Kidney (tissue), 13 donors: ENCODE measurements at regions not wholly inside any gene's neighbourhood (a gene's known extent, or its start where the extent isn't known, plus 50 kb on each side); places are given as distances from the start of the nearest gene placed in this dataset.
A peak's percentile ranks its signal among the peaks of the same experiment; 100 is the strongest.

ENCODE experiments used
- DNase-seq, 5 donors: peaks; one replicate each; pipeline ENCODE4 v3.0.0-alpha.2; 2013 to 2020
- FAIRE-seq: peaks from 2 replicates; lab custom pipeline; 2012; peaks lifted over from hg19 to GRCh38; lab: Jason Lieb, UNC
- H3K27ac ChIP-seq, 2 donors: one replicate each; pipeline ENCODE4 v1.7.0; 2013; ENCODE audit warnings: low read depth in 2 of 2, low read length in 2 of 2, inconsistent platforms in 1 of 2
- H3K27me3 ChIP-seq: one replicate; pipeline ENCODE4 v1.7.1; 2013; ENCODE audit warnings: low read length, inconsistent platforms; ENCODE audit not compliant: control insufficient read depth, insufficient read depth
- H3K36me3 ChIP-seq, 3 donors: one replicate each; pipeline versions ENCODE4 v1.7.0 to v1.7.1; 2013; ENCODE audit warnings: low read length in 3 of 3, control low read depth in 1 of 3, inconsistent platforms in 1 of 3; ENCODE audit not compliant: insufficient read depth in 3 of 3, control insufficient read depth in 2 of 3
- H3K4me1 ChIP-seq, 3 donors: one replicate each; pipeline versions ENCODE4 v1.7.0 to v1.7.1; 2013; ENCODE audit warnings: low read length in 3 of 3, inconsistent platforms in 1 of 3, low read depth in 1 of 3; ENCODE audit not compliant: control insufficient read depth in 2 of 3, insufficient read depth in 2 of 3
- H3K4me3 ChIP-seq, 3 donors: one replicate each; pipeline versions ENCODE4 v1.7.0 to v1.8.1; 2013; ENCODE audit warnings: low read length in 3 of 3, control low read depth in 1 of 3, inconsistent platforms in 1 of 3
- H3K9ac ChIP-seq, 3 donors: one replicate each; pipeline versions ENCODE4 v1.7.0 to v1.7.1; 2013; ENCODE audit warnings: low read length in 3 of 3, control low read depth in 1 of 3, inconsistent platforms in 1 of 3
- H3K9me3 ChIP-seq, 3 donors: one replicate each; pipeline versions ENCODE4 v1.7.0 to v1.7.1; 2013; ENCODE audit warnings: low read length in 3 of 3, control low read depth in 1 of 3, inconsistent platforms in 1 of 3; ENCODE audit not compliant: control insufficient read depth in 2 of 3, insufficient read depth in 1 of 3
- intact Hi-C: fragments of 100-400 bp; cut with DNase I; formaldehyde crosslinking; loops from one replicate; pipeline ENCODE4 v1.11.1; 2022
- TF ChIP-seq, protein P1 (sequence below): IDR thresholded peaks from 3 replicates; pipeline ENCODE4 v1.5.1; 2012; ENCODE audit warnings: mild to moderate bottlenecking, moderate library complexity, borderline replicate concordance; ENCODE audit not compliant: insufficient read depth; ENCODE audit errors: extremely low read depth
- donor health status: control.
- donor health status: control.
- donor health status: control.
- donor health status: control.
- donor health status: control.
- donor health status: DM: yes; HTN: yes; CAD: no.
- donor health status: Normal renal cell carcinoma (clear cell type).

DNA sequence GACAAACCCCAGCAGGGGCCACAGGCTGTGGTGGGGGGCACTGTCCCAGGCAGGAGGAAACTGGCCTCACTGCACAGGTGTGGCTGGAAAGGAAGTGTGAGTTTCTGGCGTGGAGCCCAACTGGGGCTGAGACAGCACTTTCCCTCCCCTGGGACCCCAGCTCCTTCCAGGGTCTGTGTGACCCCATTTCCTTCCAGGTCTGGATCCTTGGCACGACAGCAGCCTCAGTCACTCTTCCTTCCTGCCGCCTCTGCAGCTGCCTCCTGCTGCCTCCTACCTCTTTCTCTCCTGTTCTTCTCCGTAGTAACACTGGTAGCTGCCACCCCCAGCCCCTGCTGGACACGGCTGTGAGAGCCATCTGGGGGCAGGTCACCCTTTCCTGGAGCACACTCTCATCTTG lies 88.0 kb downstream of the SIK1 start:
- Histone ChIP-seq H3K4me3 (no peak overlapping the region), H3K9ac (no peak overlapping the region), H3K27me3 (no peaks in the 10 kb centered on the region), H3K36me3 (no peaks in the 10 kb centered on the region), H3K4me1 (peaks cover 4 to 21% (median 12%) of the 10 kb centered on the region in 3 donors), H3K9me3 (peaks cover 0 to 3% (median 0%) of the 10 kb centered on the region in 3 donors), H3K27ac (no peak overlapping the region)
- intact Hi-C loops: no loop called here
- FAIRE-seq (no peak), DNase-seq (no peak)
- TF ChIP-seq, protein P1, sequence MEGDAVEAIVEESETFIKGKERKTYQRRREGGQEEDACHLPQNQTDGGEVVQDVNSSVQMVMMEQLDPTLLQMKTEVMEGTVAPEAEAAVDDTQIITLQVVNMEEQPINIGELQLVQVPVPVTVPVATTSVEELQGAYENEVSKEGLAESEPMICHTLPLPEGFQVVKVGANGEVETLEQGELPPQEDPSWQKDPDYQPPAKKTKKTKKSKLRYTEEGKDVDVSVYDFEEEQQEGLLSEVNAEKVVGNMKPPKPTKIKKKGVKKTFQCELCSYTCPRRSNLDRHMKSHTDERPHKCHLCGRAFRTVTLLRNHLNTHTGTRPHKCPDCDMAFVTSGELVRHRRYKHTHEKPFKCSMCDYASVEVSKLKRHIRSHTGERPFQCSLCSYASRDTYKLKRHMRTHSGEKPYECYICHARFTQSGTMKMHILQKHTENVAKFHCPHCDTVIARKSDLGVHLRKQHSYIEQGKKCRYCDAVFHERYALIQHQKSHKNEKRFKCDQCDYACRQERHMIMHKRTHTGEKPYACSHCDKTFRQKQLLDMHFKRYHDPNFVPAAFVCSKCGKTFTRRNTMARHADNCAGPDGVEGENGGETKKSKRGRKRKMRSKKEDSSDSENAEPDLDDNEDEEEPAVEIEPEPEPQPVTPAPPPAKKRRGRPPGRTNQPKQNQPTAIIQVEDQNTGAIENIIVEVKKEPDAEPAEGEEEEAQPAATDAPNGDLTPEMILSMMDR: no peak

DNA sequence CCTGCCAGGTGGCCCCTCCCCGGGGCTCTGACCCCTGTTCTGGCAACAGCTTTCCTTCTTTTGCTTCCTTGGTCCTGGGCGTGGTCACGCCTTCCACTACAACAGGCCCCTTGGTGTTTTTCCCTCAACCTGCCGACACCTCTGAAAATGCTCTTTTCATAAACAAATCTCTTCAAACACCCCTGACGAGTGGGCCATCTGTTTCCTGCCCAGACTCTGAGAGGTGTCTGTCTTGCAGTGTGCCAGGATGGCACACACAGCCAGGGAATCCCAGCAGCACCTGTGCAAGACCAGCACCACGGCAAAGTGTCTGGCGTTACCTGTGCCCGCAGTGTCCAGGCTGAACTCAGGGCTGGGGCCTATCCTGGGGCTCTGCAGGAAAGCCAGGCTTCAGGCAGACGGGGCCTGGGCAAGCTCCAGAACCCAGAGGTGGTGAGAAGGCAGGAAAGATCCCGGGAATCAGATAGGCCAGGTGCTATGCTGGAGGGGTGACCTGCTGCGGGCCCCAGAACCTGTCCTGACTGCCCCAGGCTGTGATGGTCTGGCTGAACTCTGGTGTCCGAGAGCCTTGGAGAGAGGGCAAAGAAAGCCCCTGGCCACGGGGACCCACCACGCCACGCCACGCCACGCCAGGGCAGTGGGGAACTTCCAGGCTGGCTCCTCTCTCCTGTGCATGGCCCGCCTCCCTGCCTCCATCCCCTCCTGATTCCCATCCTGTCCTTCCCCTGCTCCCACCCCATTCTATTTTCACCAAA lies 88.9 kb downstream of the SIK1 start:
- no peaks in the 10 kb centered on the region for H3K36me3 ChIP-seq
- H3K27me3 ChIP-seq: no peaks in the 10 kb centered on the region
- intact Hi-C loops: no loop called here
- TF ChIP-seq, protein P1: no peak
- FAIRE-seq (no peak), DNase-seq (no peak)
- H3K9ac ChIP-seq: no peak overlapping the region
- no peak overlapping the region for H3K27ac ChIP-seq
- no peak overlapping the region for H3K4me3 ChIP-seq
- H3K9me3 ChIP-seq: peaks cover 0 to 3% (median 0%) of the 10 kb centered on the region in 3 donors
- peaks cover 4 to 27% (median 19%) of the 10 kb centered on the region in 3 donors for H3K4me1 ChIP-seq

DNA sequence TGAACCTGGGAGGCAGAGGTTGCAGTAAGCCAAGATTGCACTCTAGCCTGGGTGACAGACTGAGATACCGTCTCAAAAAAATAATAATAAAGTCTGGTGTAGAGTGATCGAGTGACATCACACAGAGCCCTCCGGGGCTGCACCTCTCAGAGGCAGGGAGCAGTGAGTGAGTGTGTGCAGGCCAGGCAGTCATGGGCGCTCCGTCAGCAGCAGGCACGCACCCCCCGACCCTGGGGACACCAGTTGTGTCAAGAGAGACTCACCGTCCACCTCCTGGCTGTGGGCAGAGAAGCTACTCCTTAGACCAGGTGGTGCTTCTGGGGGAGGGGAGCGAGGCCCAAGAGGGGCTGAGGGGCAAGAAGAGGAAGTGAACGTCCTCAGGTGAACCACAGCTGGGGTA lies 91.8 kb downstream of the SIK1 start:
- DNase-seq: peak in 1 of 5 donors; percentile 59
- FAIRE-seq: no peak

More for the DNA sequence above, 91.8 kb downstream of the SIK1 start:
- Histone ChIP-seq H3K4me1 (peaks cover 4 to 22% (median 17%) of the 10 kb centered on the region in 3 donors), H3K4me3 (no peak overlapping the region), H3K9me3 (no peaks in the 10 kb centered on the region), H3K36me3 (no peaks in the 10 kb centered on the region), H3K27me3 (no peaks in the 10 kb centered on the region), H3K9ac (no peak overlapping the region), H3K27ac (no peak overlapping the region)
- TF ChIP-seq, protein P1: no peak
- intact Hi-C loops: no loop called here
